ES-I3 (cell line): ENCODE measurements at regions not wholly inside any gene's neighbourhood (a gene's known extent, or its start where the extent isn't known, plus 50 kb on each side); places are given as distances from the start of the nearest gene placed in this dataset.
"Not testable (repeated sequence)": the region's sequence is repeated elsewhere in the genome, so short reads cannot be mapped to it uniquely, and the experiment has no call there.

Source experiments
- H3K36me3 ChIP-seq: 2 replicates; pipeline ENCODE4 v1.6.1; 2013; ENCODE audit warnings: mild to moderate bottlenecking, low read length, control low read depth, moderate library complexity; ENCODE audit not compliant: insufficient read depth
- H3K4me1 ChIP-seq: 2 replicates; pipeline ENCODE4 v1.6.1; 2013; ENCODE audit warnings: mild to moderate bottlenecking, control low read depth, low read length; ENCODE audit not compliant: insufficient read depth
- H3K9ac ChIP-seq: 2 replicates; pipeline ENCODE4 v1.6.1; 2013; ENCODE audit warnings: low read depth, mild to moderate bottlenecking, low read length, moderate library complexity
- H3K9me3 ChIP-seq: 2 replicates; pipeline ENCODE4 v1.6.1; 2013; ENCODE audit warnings: mild to moderate bottlenecking, low read length, moderate library complexity; ENCODE audit not compliant: control insufficient read depth, insufficient read depth

- Histone ChIP-seq H3K9me3 (no peaks in the 10 kb centered on the region), H3K9ac (no peak overlapping the region), H3K4me1 (peaks cover 14% of the 10 kb centered on the region), H3K36me3 (no peaks in the 10 kb centered on the region)
Observed at GRCh38 chr1:96541491-96541890, 180.1 kb upstream of the PTBP2 start.

GRCh38 chr1:96544051-96544830, 177.3 kb upstream of the PTBP2 start:
- H3K9me3 ChIP-seq = no peaks in the 10 kb centered on the region
- no peak overlapping the region for H3K9ac ChIP-seq

GRCh38 chr1:96544831-96545221, 176.8 kb upstream of the PTBP2 start:
- Histone ChIP-seq H3K9me3 (no peaks in the 10 kb centered on the region), H3K9ac (no peak overlapping the region), H3K36me3 (no peaks in the 10 kb centered on the region), H3K4me1 (peaks cover 14% of the 10 kb centered on the region)

More at GRCh38 chr1:96544051-96544830, 177.3 kb upstream of the PTBP2 start:
- no peaks in the 10 kb centered on the region for H3K36me3 ChIP-seq
- peaks cover 14% of the 10 kb centered on the region for H3K4me1 ChIP-seq

- Histone ChIP-seq H3K4me1 (peaks cover 14% of the 10 kb centered on the region), H3K9me3 (no peaks in the 10 kb centered on the region), H3K36me3 (no peaks in the 10 kb centered on the region), H3K9ac (no peak overlapping the region)
Observed at GRCh38 chr1:96545935-96546656, 175.5 kb upstream of the PTBP2 start.

GRCh38 chr1:96550061-96550460, 171.5 kb upstream of the PTBP2 start:
- H3K36me3 ChIP-seq = no peaks in the 10 kb centered on the region
- no peak overlapping the region for H3K9ac ChIP-seq
- H3K9me3 ChIP-seq = no peaks in the 10 kb centered on the region
- peaks cover 10% of the 10 kb centered on the region; the same call in 1 of the 2 replicates for H3K4me1 ChIP-seq

- no peak overlapping the region for H3K9ac ChIP-seq
Observed at GRCh38 chr1:96552451-96552850, 169.1 kb upstream of the PTBP2 start.

GRCh38 chr1:96553811-96554210, 167.8 kb upstream of the PTBP2 start:
- Histone ChIP-seq H3K36me3 (no peaks in the 10 kb centered on the region), H3K9ac (no peak overlapping the region), H3K9me3 (no peaks in the 10 kb centered on the region), H3K4me1 (peaks cover 9% of the 10 kb centered on the region; the same call in 1 of the 2 replicates)

More at GRCh38 chr1:96552451-96552850, 169.1 kb upstream of the PTBP2 start:
- H3K4me1 ChIP-seq = peaks cover 2% of the 10 kb centered on the region; the same call in 1 of the 2 replicates
- no peaks in the 10 kb centered on the region for H3K9me3 ChIP-seq
- no peaks in the 10 kb centered on the region for H3K36me3 ChIP-seq

- no peaks in the 10 kb centered on the region for H3K9me3 ChIP-seq
- H3K36me3 ChIP-seq = no peaks in the 10 kb centered on the region
- peaks cover 13% of the 10 kb centered on the region; the same call in 1 of the 2 replicates for H3K4me1 ChIP-seq
- no peak overlapping the region for H3K9ac ChIP-seq
Observed at GRCh38 chr1:96554364-96554763, 167.2 kb upstream of the PTBP2 start.

GRCh38 chr1:96557336-96557735, 164.2 kb upstream of the PTBP2 start:
- Histone ChIP-seq H3K4me1 (peaks cover 23% of the 10 kb centered on the region; the same call in 1 of the 2 replicates), H3K9ac (no peak overlapping the region), H3K9me3 (peaks cover 5% of the 10 kb centered on the region; the same call in 1 of the 2 replicates), H3K36me3 (no peaks in the 10 kb centered on the region)

GRCh38 chr1:96558635-96559034, 162.9 kb upstream of the PTBP2 start:
- H3K4me1 ChIP-seq = peaks cover 23% of the 10 kb centered on the region; the same call in 1 of the 2 replicates
- H3K36me3 ChIP-seq = no peaks in the 10 kb centered on the region

GRCh38 chr1:96559181-96559580, 162.4 kb upstream of the PTBP2 start:
- no peaks in the 10 kb centered on the region for H3K36me3 ChIP-seq
- peaks cover 23% of the 10 kb centered on the region; the same call in 1 of the 2 replicates for H3K4me1 ChIP-seq
- H3K9me3 ChIP-seq = peaks cover 5% of the 10 kb centered on the region; the same call in 1 of the 2 replicates
- no peak overlapping the region for H3K9ac ChIP-seq

More at GRCh38 chr1:96558635-96559034, 162.9 kb upstream of the PTBP2 start:
- Histone ChIP-seq H3K9me3 (peaks cover 5% of the 10 kb centered on the region; the same call in 1 of the 2 replicates), H3K9ac (no peak overlapping the region)

GRCh38 chr1:96559707-96560596, 161.6 kb upstream of the PTBP2 start:
- H3K4me1 ChIP-seq = peaks cover 23% of the 10 kb centered on the region; the same call in 1 of the 2 replicates
- H3K36me3 ChIP-seq = no peaks in the 10 kb centered on the region
- no peak overlapping the region for H3K9ac ChIP-seq
- peaks cover 5% of the 10 kb centered on the region; the same call in 1 of the 2 replicates for H3K9me3 ChIP-seq

GRCh38 chr1:96562094-96562493, 159.5 kb upstream of the PTBP2 start:
- Histone ChIP-seq H3K4me1 (peaks cover 23% of the 10 kb centered on the region; the same call in 1 of the 2 replicates), H3K9me3 (peaks cover 5% of the 10 kb centered on the region; the same call in 1 of the 2 replicates), H3K36me3 (no peaks in the 10 kb centered on the region), H3K9ac (no peak overlapping the region)

- not testable (repeated sequence) for H3K9me3 ChIP-seq, H3K36me3 ChIP-seq, H3K9ac ChIP-seq, H3K4me1 ChIP-seq
Observed at GRCh38 chr1:96564401-96564800, 157.2 kb upstream of the PTBP2 start.
